Cardiac fibroblast (primary cell): ENCODE measurements at regions not wholly inside any gene's neighbourhood (a gene's known extent, or its start where the extent isn't known, plus 50 kb on each side); places are given as distances from the start of the nearest gene placed in this dataset.

Experiments
- DNase-seq, 2 donors: peaks; one replicate each; pipeline versions ENCODE4 v3.0.0 to v3.0.0-alpha.2; 2010; ENCODE audit warnings: low read depth in 2 of 2
- H3K4me3 ChIP-seq, 2 donors: replicated peaks in 1 of 2; 1 replicate in 1 of 2; 2 replicates in 1 of 2; pipeline ENCODE4 v1.5.1; 2011; ENCODE audit warnings: low read depth in 2 of 2, low read length in 2 of 2, mild to moderate bottlenecking in 2 of 2, moderate library complexity in 1 of 2
- TF ChIP-seq, protein P1 (sequence below): IDR thresholded peaks from one replicate; pipeline ENCODE4 v1.5.1; 2011; ENCODE audit warnings: low read depth, mild to moderate bottlenecking, low read length, inconsistent platforms

DNA sequence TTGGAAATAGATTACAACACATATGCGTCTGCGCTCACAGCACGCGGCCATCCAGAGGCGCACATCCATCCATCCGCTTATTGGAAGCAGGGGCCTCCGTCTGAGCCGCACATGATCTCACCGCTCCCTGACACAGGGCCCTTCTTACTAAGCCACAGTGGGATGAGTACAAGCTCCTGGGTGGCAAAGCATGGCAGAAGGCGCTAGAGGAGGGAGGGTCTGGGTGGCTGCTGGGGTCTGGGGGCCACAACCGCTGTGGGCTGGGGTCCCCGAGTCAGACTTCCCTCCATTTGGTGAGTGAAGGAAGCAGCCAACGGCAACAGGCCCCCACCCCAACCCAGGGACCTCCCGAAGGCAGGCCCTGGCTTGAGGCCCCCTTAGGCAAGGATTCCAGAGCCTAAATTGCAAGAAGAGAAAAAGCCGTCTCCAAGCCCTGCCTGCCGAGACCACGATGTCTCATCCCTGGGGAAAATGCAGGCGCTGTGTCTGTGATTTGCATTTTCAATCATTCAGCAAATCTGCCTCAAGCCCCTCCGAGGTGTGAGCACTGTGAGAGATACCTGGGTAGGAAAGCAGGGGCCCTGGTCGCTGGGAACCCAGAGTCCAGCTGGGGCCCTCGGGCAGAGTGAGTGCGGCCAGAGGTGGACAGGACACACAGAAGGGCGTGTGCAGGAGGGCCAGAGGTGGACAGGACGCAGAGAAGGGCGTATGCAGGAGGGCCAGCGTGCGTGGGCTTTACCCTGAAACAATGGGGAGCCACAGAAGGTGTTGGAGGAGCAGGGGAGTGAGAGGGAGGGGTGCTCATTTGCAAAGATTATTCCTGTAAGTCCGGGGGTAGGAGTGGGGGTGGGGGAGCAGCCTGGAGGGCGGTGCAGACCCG, 135.7 kb downstream of the OLFM1 start:
- no peak overlapping the region for H3K4me3 ChIP-seq
- no peak for DNase-seq
- TF ChIP-seq, protein P1, sequence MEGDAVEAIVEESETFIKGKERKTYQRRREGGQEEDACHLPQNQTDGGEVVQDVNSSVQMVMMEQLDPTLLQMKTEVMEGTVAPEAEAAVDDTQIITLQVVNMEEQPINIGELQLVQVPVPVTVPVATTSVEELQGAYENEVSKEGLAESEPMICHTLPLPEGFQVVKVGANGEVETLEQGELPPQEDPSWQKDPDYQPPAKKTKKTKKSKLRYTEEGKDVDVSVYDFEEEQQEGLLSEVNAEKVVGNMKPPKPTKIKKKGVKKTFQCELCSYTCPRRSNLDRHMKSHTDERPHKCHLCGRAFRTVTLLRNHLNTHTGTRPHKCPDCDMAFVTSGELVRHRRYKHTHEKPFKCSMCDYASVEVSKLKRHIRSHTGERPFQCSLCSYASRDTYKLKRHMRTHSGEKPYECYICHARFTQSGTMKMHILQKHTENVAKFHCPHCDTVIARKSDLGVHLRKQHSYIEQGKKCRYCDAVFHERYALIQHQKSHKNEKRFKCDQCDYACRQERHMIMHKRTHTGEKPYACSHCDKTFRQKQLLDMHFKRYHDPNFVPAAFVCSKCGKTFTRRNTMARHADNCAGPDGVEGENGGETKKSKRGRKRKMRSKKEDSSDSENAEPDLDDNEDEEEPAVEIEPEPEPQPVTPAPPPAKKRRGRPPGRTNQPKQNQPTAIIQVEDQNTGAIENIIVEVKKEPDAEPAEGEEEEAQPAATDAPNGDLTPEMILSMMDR, result no peak

DNA sequence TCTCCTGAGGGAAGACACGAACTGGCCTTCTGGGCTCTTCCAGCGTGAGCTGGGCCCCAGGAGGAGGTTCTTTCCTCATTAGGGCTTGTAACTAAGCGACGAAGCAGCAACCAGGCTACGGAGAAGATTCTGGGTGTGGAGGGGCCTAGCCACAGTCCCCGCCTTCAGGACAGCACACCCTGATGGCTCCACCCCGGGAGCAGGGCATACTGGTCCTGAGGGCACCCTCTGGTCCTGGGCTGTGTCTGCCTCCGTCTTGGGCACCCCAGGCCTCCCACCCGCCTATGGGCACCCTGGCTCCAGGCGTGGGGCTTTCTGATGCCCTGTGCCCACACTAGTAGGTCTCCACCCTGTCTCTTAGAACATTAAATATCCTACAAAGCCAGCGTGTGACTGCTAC, 136.4 kb downstream of the OLFM1 start:
- DNase-seq, result no peak
- TF ChIP-seq, protein P1, result no peak
- H3K4me3 ChIP-seq, result no peak overlapping the region

DNA sequence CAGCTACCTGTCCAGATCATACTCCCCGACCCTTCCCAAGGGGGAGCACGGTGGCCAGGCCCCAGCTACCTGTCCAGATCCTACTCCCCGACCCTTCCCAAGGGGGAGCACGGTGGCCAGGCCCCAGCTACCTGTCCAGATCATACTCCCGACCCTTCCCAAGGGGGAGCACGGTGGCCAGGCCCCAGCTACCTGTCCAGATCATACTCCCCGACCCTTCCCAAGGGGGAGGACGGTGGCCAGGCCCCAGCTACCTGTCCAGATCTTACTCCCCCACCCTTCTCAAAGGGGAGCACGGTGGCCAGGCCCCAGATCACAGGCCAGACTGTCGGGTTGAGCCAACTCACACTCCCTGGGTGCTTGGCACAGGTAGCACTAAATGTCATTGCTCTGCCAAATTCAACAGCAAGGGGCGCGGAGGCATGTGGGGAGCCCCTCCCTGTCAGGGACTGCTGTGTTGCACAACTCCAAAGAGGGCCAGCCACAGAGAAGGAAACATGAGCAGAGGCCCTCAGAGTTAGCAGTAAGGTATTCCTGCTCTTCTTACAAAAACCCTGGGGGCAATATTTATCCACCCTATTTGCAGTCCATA, 136.9 kb downstream of the OLFM1 start:
- no peak for DNase-seq
- TF ChIP-seq, protein P1, result no peak
- H3K4me3 ChIP-seq, result no peak overlapping the region

DNA sequence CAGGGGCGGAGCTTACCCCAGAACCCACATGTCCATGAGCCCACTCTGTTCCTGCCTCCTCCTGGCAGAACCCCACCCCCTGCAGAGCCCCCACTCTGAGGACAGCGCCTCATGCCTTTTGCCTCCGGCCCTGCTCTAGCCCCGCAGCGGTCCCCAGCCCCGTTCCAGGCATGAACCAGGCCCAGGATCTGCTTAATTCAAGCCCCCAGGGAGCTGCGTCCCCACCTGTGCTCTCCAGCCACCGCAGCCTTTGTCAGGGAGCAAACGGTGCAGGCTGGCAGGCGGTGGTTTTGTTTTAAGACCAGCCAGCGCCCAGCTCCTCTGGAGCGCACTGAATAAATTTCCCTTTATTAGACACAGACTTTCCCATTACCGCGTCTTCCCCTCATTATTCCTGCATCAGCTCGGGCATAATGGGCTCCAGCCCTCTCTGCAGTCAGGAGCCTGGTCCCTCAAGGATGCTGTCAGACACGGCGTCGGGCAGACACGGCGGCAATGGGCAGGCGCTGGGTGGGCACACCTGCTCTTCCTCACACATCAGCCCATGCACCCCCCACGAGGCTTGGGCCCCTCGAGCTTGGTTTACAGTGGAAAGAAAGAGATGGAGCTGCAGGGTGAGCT, 137.6 kb downstream of the OLFM1 start:
- DNase-seq, result no peak
- H3K4me3 ChIP-seq, result no peak overlapping the region
- TF ChIP-seq, protein P1, result no peak

DNA sequence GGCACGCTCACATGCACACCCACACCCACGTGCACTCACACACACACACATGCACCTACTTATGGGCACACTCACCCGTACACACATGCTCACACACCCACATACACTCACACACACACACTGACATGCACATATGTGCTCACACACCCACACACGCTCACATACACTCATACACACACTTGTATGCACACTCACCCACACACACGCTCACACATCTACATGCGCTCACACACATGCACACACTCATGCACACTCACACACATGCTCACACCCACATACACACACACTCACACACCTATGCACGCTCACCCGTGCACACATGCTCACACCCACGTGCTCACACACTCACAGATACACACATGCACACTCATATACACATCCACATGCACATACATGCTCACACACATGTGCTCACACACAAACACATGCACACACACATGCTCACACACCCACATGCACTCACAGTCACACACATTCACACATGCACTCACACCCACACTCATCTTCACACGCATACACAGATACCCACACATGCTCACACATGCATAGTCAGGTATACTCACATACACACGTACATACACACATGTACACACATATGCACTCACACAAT, 138.3 kb downstream of the OLFM1 start:
- DNase-seq, result no peak
- H3K4me3 ChIP-seq, result no peak overlapping the region
- TF ChIP-seq, protein P1, result no peak

DNA sequence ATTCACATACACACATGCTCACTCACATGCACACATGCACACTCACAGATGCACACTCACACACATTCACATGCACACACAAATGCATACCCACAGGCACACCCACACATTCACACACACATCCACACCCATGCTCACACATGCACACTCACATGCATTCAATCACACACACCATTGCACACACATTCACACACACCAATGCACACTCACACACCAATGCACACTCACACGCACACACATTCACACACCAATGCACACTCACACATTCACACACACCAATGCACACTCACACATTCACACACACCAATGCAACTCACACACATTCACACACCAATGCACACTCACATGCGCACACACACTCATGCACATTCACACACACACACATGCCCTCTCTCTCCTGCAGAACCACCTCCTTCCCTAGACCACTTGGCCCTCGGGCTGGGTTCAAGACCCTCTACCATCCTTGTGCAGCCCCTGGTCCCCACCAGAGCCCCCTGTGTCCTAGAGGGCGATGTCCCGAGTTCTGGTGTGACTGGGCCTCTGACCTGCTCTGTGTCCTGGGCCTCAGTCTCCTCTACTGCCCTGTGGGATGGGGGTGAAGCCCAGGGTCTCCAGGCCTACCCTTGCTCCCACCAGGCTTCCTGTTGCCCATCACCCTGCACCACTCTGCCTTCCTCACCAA, 139.0 kb downstream of the OLFM1 start:
- no peak for DNase-seq
- TF ChIP-seq, protein P1, result no peak
- H3K4me3 ChIP-seq, result no peak overlapping the region
